ENCODE measurements at regions not wholly inside any gene's neighbourhood (a gene's known extent, or its start where the extent isn't known, plus 50 kb on each side); places are given as distances from the start of the nearest gene placed in this dataset.
"Not testable (repeated sequence)": the region's sequence is repeated elsewhere in the genome, so short reads cannot be mapped to it uniquely, and the experiment has no call there.

DNA sequence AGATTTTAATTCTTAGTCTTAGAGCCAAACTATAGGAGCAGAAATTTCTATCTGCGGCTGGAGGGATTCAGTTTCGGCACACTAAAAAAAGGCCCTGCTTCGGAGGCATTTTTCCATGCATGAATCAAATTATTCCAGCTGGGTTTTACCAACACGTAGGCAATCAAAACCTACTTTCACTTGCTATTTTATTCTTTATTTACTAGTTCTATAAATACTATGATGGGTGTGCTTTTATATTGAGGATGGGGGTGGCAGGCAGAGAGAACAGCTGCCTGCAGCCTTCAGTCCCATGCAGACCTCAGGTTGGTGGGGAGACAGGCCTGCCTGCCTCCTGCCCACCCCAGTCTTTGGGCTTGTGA lies 609.8 kb downstream of the BCOR start:
- H3K9me3 ChIP-seq (ENCODE audit: low read depth), result no peaks in the 10 kb centered on the region
- TF ChIP-seq, protein P1, sequence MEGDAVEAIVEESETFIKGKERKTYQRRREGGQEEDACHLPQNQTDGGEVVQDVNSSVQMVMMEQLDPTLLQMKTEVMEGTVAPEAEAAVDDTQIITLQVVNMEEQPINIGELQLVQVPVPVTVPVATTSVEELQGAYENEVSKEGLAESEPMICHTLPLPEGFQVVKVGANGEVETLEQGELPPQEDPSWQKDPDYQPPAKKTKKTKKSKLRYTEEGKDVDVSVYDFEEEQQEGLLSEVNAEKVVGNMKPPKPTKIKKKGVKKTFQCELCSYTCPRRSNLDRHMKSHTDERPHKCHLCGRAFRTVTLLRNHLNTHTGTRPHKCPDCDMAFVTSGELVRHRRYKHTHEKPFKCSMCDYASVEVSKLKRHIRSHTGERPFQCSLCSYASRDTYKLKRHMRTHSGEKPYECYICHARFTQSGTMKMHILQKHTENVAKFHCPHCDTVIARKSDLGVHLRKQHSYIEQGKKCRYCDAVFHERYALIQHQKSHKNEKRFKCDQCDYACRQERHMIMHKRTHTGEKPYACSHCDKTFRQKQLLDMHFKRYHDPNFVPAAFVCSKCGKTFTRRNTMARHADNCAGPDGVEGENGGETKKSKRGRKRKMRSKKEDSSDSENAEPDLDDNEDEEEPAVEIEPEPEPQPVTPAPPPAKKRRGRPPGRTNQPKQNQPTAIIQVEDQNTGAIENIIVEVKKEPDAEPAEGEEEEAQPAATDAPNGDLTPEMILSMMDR (IDR thresholded peaks at IDR 0.05; ENCODE audit: low read depth, low read length), result no peak
- no peak overlapping the region for H3K4me3 ChIP-seq
- no peaks in the 10 kb centered on the region for H3K27me3 ChIP-seq
- H3K36me3 ChIP-seq, result no peaks in the 10 kb centered on the region
- no peak overlapping the region for H3K27ac ChIP-seq
- DNase-seq (ENCODE audit: low read depth in 1 of 2, low spot score in 1 of 2), result no peak
- H3K4me1 ChIP-seq (ENCODE audit: low read depth), result peaks cover 4% of the 10 kb centered on the region

DNA sequence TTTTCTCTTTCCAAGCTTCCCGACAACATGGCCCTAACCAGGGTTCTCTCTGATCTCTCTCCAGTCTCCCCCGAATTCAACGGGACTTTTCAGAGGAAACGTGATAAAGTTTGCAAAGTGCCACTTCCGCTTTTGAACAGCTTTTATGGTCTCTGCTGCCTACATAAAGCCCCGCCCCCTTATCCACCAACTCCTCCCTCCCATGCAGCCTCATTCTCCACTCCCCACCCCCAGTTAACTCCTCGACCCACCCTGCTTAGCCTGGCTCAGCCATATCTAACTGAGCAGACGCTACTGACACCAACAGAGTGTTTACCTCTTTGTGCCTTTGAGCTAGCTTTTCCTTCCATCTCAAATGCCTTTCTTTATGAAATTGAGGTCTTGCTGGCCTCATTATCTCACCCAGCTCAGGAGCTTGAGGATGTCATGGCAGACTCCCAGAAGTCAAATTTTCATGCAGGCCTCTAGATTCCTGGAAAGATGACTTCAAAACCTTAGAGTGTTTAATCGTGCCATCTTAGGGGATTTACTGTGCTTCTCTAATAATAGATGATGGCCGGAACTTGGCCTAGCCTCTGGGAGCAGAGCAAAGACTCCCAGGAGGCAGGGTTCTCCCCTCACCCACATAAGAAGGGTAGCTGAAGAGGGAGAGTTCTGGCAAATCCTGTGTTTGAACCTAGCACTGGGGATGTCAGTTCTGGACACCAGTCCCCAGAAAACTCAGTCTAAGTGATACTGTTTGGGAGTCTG lies 606.0 kb downstream of the BCOR start:
- H3K27ac ChIP-seq, result no peak overlapping the region
- TF ChIP-seq, protein P1 (IDR thresholded peaks at IDR 0.05; ENCODE audit: low read depth, low read length), result no peak
- H3K4me1 ChIP-seq (ENCODE audit: low read depth), result peaks cover 4% of the 10 kb centered on the region
- no peak for DNase-seq (ENCODE audit: low read depth in 1 of 2, low spot score in 1 of 2)
- no peaks in the 10 kb centered on the region for H3K9me3 ChIP-seq (ENCODE audit: low read depth)
- H3K4me3 ChIP-seq, result no peak overlapping the region
- H3K27me3 ChIP-seq, result no peaks in the 10 kb centered on the region
- H3K36me3 ChIP-seq, result no peaks in the 10 kb centered on the region

DNA sequence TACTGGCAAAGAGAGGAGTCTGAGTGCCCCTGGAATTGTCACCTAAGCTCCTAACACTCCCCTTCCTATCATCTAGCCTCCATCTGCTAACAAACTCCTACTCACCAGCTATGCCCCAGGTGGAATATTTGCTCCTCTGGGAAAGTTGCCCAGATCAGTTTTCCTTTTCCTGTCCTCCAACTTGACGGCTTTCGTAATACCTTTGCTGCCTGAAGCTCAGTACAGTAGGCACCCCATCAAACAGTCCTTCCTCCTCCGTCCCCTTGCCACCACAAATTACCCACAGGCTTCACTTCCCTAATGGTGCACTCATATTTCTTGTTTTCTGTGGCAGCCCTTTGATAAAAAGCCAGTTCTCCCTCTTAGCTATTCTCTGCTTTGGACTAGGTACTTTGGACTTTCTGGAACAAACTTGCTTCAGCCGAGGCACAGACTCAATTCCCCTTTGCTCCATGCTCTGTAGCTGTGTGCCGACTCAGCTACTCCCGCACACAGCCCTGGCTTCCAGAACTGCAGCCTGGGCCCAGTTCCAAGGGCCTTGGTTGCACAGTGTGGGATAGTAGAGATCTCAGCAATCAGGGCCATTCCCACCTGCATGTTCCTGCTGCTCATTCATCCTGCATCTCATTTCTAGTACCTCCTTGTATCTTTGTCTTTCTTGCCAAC lies 605.1 kb downstream of the BCOR start:
- no peaks in the 10 kb centered on the region for H3K27me3 ChIP-seq
- H3K9me3 ChIP-seq (ENCODE audit: low read depth), result no peaks in the 10 kb centered on the region
- H3K27ac ChIP-seq, result no peak overlapping the region
- no peaks in the 10 kb centered on the region for H3K4me1 ChIP-seq (ENCODE audit: low read depth)
- TF ChIP-seq, protein P1 (IDR thresholded peaks at IDR 0.05; ENCODE audit: low read depth, low read length), result no peak
- no peak for DNase-seq (ENCODE audit: low read depth in 1 of 2, low spot score in 1 of 2)
- no peak overlapping the region for H3K4me3 ChIP-seq
- no peaks in the 10 kb centered on the region for H3K36me3 ChIP-seq

DNA sequence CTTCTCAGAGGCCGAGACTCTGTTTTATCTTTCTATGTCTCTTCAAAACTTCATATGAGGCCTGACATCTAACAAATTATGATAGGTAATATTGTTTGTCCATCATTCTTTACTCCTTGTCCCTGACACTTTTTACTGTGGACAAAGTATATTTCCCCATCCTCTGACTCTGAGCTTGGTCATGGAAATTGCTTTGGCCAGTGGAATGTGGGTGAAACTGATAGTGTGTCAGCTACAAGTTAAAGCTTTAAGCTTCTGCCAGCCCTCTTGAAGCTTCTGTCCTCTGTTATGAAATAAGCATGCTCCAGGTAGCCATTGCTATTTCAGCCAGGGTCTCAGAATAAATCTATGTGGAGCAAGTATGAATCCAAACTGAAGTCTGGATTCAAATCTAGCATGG lies 604.6 kb downstream of the BCOR start:
- TF ChIP-seq, protein P1 (IDR thresholded peaks at IDR 0.05; ENCODE audit: low read depth, low read length), result no peak

DNA sequence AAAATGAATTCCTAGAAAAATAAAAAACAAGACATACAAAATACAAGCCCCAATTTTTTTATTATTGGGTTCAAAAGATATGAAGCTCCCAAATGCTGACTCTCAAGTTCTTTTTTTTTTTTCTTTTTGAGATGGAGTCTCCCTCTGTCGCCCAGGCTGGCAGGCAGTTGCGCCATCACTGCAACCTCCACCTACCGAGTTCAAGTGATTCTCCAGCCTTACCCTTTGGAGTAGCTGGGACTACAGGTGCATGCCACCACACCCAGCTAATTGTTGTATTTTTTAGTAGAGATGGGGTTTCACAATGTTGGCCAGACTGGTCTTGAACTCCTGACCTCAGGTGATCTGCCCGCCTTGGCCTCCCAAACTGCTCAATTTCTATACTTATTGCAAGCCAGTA lies 600.6 kb downstream of the BCOR start:
- not testable (repeated sequence) for H3K9me3 ChIP-seq (ENCODE audit: low read depth); H3K4me1 ChIP-seq (ENCODE audit: low read depth); H3K4me3 ChIP-seq; H3K36me3 ChIP-seq; H3K27ac ChIP-seq; H3K27me3 ChIP-seq; DNase-seq (ENCODE audit: low read depth in 1 of 2, low spot score in 1 of 2)

More for the DNA sequence above, 604.6 kb downstream of the BCOR start:
- Histone ChIP-seq H3K9me3 (ENCODE audit: low read depth) (no peaks in the 10 kb centered on the region), H3K36me3 (no peaks in the 10 kb centered on the region), H3K27ac (no peak overlapping the region), H3K27me3 (no peaks in the 10 kb centered on the region), H3K4me1 (ENCODE audit: low read depth) (no peaks in the 10 kb centered on the region), H3K4me3 (no peak overlapping the region)
- no peak for DNase-seq (ENCODE audit: low read depth in 1 of 2, low spot score in 1 of 2)

GRCh38 chrX:39497702-39498265 lies 600.0 kb downstream of the BCOR start:
- Histone ChIP-seq H3K36me3 (no peaks in the 10 kb centered on the region), H3K9me3 (ENCODE audit: low read depth) (no peaks in the 10 kb centered on the region), H3K4me3 (no peak overlapping the region), H3K27me3 (no peaks in the 10 kb centered on the region), H3K4me1 (ENCODE audit: low read depth) (no peaks in the 10 kb centered on the region), H3K27ac (no peak overlapping the region)
- no peak for DNase-seq (ENCODE audit: low read depth in 1 of 2, low spot score in 1 of 2)
- TF ChIP-seq, protein P1 (IDR thresholded peaks at IDR 0.05; ENCODE audit: low read depth, low read length), result no peak
